KOPT-K1 (cell line): ENCODE measurements at regions not wholly inside any gene's neighbourhood (a gene's known extent, or its start where the extent isn't known, plus 50 kb on each side); places are given as distances from the start of the nearest gene placed in this dataset.

Experiments used
- H3K27ac ChIP-seq: fragments of 200-600 bp; sonication (generic); 2 replicates; pipeline ENCODE4 v1.5.1; 2016; ENCODE audit warnings: antibody characterized with exemption, mild to moderate bottlenecking, low read depth, low read length; ENCODE audit not compliant: poor library complexity, severe bottlenecking
- H3K36me3 ChIP-seq: fragments of 200-600 bp; sonication (generic); 2 replicates; pipeline ENCODE4 v1.5.1; 2017; ENCODE audit warnings: antibody characterized with exemption, mild to moderate bottlenecking, low read length, moderate library complexity; ENCODE audit not compliant: insufficient read depth
- H3K9me3 ChIP-seq: fragments of 200-600 bp; sonication (generic); 2 replicates; pipeline ENCODE4 v1.5.1; 2017; ENCODE audit warnings: antibody characterized with exemption, low read length, mild to moderate bottlenecking; ENCODE audit not compliant: insufficient read depth, poor library complexity, severe bottlenecking

DNA sequence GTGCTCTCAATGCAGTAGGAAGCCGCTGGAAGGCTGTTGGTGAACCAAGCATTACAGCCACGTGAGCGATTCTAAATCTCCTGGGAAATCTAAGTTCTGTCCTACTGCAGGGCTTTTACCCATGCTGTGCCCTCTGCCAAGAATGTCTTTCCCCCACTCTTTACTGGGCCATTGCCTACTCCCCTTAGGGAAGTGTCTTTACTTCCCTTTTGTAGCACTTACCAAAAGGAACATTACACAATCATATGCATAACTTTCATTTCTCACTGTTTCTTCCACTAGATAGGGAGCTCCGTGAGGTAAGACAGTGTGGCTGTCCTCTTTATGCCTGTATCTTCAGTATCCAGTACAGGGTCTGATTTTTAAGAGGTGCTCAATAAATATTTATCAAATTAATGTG, 241.7 kb upstream of the NR4A3 start:
- H3K27ac ChIP-seq, result no peak overlapping the region
- no peaks in the 10 kb centered on the region for H3K36me3 ChIP-seq
- no peaks in the 10 kb centered on the region for H3K9me3 ChIP-seq

DNA sequence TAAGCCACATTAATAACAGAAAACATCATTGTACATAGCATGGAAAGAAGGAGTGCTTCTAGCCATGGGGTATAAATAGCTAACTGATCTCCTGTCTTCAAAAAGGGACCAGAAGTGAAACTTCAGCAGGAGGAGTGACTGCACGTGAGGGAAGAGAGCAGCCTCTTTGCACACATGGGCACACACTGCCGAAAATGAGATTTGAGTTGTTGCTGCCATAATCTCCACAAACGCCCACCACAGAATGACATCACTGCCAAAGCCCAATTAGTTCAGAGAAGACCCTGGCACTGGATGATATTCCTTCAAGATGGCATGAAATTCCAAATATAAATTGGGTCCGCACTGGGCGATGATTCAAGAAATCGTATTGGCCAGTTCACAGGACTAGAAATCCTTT, 238.9 kb upstream of the NR4A3 start:
- Histone ChIP-seq H3K27ac (no peak overlapping the region), H3K36me3 (no peaks in the 10 kb centered on the region), H3K9me3 (no peaks in the 10 kb centered on the region)

DNA sequence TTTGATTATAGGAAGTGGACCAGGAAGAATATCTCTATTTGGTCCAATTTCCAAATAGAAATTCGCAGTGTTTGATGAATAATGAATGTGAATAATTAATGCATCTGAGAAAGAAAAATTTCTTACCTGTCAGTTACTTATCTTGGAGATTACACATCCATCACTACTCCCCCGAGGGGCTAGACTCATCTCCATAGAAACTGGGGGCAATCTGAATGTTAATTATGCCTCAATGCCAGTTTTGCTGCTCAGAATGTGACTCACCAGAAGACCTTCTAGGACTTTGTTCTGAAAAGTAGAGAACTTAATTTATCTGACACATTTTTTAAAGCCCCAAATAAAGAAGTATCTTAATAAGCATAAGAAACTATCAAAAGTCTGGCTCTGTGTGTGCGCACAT, 233.4 kb upstream of the NR4A3 start:
- Histone ChIP-seq H3K9me3 (no peaks in the 10 kb centered on the region), H3K27ac (no peak overlapping the region), H3K36me3 (no peaks in the 10 kb centered on the region)

DNA sequence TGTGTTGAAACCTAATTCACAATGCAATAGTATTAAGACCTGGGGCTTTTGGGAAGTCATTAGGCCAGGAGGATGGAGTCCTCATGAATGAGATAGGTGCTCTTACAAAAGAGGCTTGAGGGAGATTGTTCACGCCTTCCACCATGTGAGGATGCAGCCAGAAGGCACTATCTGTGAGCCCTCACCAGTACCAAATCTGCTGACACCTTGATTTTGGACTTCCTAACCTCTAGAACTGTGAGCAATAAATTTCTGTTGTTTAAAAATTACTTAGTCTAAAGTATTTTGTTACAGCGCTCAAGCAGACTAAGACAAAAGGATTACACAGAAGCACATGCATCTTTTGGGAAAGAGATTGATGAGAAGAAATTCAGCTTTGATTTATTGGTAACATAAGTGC, 232.9 kb upstream of the NR4A3 start:
- H3K27ac ChIP-seq, result no peak overlapping the region
- no peaks in the 10 kb centered on the region for H3K36me3 ChIP-seq
- H3K9me3 ChIP-seq, result no peaks in the 10 kb centered on the region

DNA sequence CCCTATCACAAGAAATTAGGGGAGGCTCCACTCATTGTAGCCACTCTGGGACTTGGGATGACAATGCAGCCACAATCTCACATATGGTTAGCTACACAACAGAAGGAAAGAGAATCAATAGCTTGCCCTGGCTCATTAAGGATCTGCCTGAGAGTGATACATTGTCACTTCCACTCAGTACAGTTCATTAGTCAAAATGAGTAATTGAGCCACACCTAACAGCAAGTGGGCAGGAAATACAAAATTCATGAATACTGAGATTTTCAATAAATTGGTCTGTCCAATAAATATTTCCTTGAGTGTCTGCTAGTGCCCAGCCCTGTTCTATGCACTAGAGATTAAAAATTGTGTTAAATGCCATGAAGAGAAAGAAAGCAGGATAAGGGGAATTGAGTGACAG, 231.3 kb upstream of the NR4A3 start:
- Histone ChIP-seq H3K27ac (no peak overlapping the region), H3K36me3 (no peaks in the 10 kb centered on the region), H3K9me3 (no peaks in the 10 kb centered on the region)

DNA sequence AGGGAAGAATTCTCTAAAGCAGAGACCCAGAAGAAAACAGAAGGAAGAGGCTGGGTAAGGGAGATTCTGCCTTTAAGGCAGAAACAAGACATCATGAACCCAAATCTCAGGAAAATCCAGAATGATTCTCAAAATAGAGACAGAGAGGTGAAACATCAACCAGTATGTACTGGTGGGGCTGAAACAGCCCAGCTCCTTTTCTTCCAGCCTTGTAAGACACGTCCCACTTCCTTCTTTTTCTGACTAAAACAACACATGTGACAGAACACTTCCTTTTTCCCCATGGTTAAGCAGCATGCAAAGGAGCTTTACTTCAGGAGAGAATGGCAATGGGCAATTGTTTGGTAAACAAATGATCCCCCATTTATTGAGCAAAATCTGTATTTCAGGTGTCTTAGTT, 230.8 kb upstream of the NR4A3 start:
- Histone ChIP-seq H3K36me3 (no peaks in the 10 kb centered on the region), H3K27ac (no peak overlapping the region), H3K9me3 (no peaks in the 10 kb centered on the region)

DNA sequence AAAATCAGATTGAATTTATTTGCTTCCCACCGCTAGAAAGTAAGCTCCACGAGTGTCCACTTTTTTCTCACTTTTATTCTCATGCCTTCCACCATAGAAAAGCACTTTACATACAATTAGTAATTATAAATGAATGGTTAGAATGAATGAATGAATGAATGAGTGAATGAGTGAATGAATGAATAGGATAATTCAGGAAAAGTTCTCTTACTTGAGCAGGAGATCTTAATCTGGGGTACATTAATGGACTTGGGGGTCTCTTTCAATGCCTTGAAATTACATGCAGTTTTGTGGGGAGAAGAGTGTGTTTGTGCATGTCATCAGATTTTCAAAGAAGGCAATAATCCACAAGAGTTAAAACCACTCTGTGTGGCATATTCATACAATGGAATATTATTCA, 229.9 kb upstream of the NR4A3 start:
- Histone ChIP-seq H3K36me3 (no peaks in the 10 kb centered on the region), H3K27ac (no peak overlapping the region)

DNA sequence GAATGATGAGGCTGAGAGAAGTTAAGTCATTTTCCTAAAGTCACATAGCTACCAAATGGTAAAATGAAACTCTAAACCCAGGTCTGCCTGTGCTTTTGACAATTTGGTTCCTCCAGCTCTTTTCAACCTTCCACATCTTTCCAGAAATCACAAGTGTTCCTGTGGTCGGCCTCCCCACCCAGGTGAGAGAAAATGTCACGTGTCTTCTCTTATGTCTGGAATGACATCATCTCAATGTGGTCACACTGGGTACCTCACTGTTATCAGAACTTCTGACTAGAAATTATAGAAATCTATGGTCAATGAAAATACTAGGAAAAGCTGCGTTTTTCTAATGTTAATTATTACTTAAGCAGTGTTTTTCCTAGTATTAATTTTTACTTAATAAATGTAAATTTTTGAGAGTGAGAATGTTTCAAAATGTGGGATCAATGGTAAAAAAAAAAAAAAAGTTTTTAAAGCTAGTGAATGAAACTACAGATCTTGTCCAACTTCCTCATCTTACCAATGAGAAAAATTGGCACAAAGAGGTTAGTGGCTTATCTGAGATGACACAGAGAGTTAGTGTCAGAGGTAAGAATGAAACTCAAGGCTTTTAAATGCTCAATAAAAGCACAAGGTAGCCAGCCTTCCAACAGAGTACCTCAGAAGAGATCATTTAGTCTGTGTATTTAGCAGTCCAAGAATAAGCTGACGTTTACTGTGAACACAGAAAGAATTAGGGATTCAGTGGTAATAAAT, 228.7 kb upstream of the NR4A3 start:
- Histone ChIP-seq H3K36me3 (no peaks in the 10 kb centered on the region), H3K27ac (no peak overlapping the region), H3K9me3 (no peaks in the 10 kb centered on the region)

More for the DNA sequence above, 229.9 kb upstream of the NR4A3 start:
- H3K9me3 ChIP-seq, result no peaks in the 10 kb centered on the region

DNA sequence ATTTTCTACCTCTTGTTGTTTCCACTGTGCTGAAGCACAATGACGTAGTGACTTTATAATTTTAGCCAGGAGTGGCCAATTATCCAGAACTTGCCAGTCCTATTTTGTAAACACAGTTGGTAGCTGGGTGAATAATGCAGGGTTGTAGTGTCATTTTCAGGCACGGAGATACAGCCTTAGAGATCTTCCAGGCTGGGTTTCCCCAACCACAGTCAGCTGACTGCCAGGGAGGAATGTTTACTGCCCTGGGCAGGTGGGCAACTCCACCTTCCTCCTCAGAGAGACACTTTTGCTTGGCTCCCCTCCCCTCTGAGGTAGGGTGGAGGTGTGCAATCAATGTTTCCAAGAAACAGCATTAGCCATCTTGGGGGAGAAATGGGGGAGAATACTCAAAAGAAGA, 228.1 kb upstream of the NR4A3 start:
- Histone ChIP-seq H3K27ac (no peak overlapping the region), H3K9me3 (no peaks in the 10 kb centered on the region), H3K36me3 (no peaks in the 10 kb centered on the region)

DNA sequence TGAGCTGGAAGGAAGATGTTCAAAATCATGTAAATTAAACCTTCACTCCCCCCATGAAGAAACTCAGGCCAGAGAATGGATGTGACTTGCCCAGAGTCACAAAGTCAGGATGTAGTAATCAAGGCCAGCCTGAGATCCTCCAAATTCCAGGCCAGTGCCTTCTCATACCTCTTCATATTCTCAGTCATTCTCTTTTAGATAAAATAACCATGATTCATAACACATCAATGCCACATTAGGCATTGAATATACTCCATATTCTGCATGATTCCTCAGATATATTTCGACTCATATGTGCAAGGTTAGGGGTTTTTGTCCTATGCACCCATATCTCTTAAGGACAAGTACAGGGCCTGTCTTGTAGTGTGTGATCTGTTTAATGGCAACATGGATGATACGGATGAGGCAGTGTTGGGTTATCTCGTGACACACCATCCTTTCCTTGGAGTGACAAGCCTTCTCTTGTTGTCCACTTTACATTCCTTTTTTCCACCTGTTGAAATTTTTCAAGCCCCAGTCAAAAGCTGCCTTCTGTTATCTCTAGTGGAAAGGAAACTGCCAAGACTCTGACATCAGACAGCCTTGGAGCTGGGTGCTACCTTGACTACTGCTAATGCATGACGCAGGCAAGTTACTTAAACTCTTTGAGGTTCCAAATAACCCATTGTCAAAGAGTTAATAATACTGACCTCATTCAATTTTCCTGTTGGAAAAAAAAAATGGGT, 227.5 kb upstream of the NR4A3 start:
- Histone ChIP-seq H3K9me3 (no peaks in the 10 kb centered on the region), H3K27ac (no peak overlapping the region), H3K36me3 (no peaks in the 10 kb centered on the region)

DNA sequence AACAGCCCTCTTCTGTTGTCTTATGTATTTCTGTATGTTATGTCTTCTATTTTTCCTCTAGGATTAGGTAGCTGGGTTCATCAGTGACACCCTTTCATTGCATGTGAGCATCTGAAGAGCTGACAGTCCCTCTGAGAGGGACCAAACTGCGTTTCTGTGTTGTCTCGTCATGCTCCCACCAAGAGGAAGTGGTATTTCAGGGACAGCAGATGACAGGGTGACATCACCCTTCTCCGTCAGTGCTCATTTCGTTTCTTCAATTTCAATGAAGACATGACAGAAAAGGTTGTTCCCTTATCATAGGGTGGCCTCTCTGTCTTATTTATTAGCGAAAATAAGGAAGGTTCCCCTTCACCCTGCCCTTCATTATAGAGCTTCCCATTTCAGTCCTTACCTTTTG, 225.9 kb upstream of the NR4A3 start:
- no peak overlapping the region for H3K27ac ChIP-seq
- no peaks in the 10 kb centered on the region for H3K36me3 ChIP-seq

DNA sequence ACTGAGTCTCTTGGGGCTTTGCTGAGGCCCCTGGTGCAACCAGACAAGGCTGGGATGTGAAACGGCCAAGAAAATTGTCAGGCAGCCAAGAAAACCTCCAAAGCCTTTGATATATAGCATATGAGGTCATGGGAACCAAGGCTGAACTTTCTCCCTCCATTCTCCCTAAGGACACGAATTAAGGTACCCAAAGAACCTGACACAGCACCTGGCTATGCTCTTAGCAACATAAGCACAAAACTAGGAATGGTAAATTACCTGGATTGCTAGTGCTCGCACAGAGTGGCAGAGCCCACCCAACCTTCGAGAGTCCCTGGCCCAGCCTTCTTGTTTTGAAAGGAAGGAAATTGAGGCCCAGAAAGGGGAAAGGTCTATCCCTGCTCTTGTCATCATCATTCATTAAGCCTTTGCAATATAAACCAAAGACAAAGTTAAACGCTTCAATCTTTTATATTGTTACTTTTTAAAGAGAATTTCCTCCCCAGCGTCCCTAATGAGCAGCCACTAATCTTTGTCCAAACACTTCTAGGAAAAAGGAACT, 220.0 kb upstream of the NR4A3 start:
- H3K9me3 ChIP-seq, result no peaks in the 10 kb centered on the region
- no peaks in the 10 kb centered on the region for H3K36me3 ChIP-seq
- H3K27ac ChIP-seq, result no peak overlapping the region

More for the DNA sequence above, 225.9 kb upstream of the NR4A3 start:
- no peaks in the 10 kb centered on the region for H3K9me3 ChIP-seq

DNA sequence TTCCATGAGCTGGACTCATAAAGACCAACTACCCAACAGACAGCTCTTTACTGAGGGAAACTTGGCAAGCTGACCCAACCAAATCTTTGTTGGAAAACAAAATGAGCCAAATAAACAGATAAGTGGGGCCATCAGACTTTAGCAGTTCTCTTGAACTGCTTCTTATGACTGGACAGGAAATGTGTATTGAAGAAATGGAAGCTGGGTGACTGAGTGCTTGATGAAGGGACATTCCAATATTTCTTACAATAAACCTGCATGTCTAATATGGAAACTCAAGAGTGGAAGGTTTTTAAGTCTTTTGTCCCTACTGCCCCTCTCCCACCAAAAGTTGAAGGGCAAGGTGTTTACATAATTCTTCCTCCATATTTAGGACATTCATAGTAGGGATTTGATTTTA, 218.8 kb upstream of the NR4A3 start:
- H3K27ac ChIP-seq, result no peak overlapping the region
- no peaks in the 10 kb centered on the region for H3K36me3 ChIP-seq
- no peaks in the 10 kb centered on the region for H3K9me3 ChIP-seq

DNA sequence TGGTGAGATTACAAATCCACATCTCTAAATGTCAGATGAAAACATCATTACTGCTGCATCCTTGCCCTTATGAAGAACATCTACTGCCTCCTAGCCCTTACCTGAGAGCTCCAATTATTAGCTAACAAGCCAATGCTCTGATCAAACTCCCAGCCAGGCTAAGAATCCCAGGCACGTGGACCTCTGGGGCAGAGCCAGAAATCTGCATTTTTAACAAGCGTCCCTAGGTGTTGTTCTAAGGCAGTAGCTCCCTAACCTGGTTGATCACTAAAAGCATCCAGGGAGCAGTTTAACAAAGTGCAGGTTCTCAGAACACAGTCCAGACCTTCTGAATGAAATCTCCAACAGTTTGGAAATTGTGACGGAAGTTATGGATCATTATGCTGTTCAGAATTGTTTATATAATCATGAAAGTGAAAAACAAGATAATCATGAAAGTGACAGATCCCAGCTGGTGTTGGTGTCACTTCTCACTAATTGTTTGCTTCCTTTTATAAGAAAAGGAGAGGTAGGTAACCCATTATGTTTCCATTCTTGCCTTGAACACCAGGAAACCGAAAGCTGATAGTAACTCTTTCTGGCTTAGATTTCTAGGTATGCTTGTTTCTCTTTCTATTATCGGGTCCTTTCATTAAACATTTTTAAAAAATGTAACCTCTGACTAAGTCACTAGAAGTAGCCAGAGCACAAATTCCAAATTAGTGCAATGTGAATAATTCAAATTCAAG, 216.5 kb upstream of the NR4A3 start:
- Histone ChIP-seq H3K36me3 (no peaks in the 10 kb centered on the region), H3K27ac (no peak overlapping the region), H3K9me3 (no peaks in the 10 kb centered on the region)

DNA sequence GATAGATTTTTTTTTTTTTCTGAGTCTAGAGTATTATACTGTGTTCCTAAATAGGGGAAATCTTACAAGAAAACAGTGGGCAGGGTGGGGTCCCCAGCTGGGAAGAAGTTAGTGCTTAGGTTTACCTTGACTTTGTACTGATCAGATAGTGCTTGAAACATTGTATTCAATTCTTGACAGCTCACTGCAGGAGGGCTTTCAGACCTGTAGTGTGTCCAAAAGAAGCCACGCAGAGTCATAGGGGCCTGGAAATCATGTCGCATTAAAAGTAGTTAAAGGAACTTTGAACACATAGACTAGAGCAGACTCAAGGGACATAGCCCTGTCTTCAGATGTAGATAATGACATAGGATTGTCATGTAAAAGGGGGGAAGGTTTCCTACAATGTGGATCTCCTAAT, 215.4 kb upstream of the NR4A3 start:
- H3K9me3 ChIP-seq, result no peaks in the 10 kb centered on the region
- no peaks in the 10 kb centered on the region for H3K36me3 ChIP-seq
- no peak overlapping the region for H3K27ac ChIP-seq
